COR-L47 (cell line): ENCODE measurements at regions not wholly inside any gene's neighbourhood (a gene's known extent, or its start where the extent isn't known, plus 50 kb on each side); places are given as distances from the start of the nearest gene placed in this dataset.
A peak's percentile ranks its signal among the peaks of the same experiment; 100 is the strongest.
"Not testable (repeated sequence)": the region's sequence is repeated elsewhere in the genome, so short reads cannot be mapped to it uniquely, and the experiment has no call there.

Experiments
- DNase-seq: peaks from one replicate; lab custom pipeline; 2025; lab: John Stamatoyannopoulos, UW

- DNase-seq, result not testable (repeated sequence)
These were observed 63.3 kb upstream of the CEP78 start for GRCh38 chr9:78172610-78173009.

- DNase-seq, result no peak
These were observed 64.2 kb upstream of the CEP78 start for GRCh38 chr9:78171651-78172050.

- no peak for DNase-seq
These were observed 66.8 kb upstream of the CEP78 start for GRCh38 chr9:78169125-78169524.

GRCh38 chr9:78167356-78167755 is 68.5 kb upstream of the CEP78 start:
- peak; percentile 29 for DNase-seq

- DNase-seq, result no peak
These were observed 72.0 kb upstream of the CEP78 start for GRCh38 chr9:78163834-78164233.

- DNase-seq, result no peak
These were observed 77.6 kb upstream of the CEP78 start for GRCh38 chr9:78158286-78158685.

GRCh38 chr9:78150983-78151356 is 84.9 kb upstream of the CEP78 start:
- no peak for DNase-seq

- DNase-seq, result no peak
These were observed 85.4 kb upstream of the CEP78 start for GRCh38 chr9:78150312-78150982.

GRCh38 chr9:78149702-78150291 is 86.1 kb upstream of the CEP78 start:
- no peak for DNase-seq

- no peak for DNase-seq
These were observed 89.6 kb upstream of the CEP78 start for GRCh38 chr9:78146241-78146640.

- no peak for DNase-seq
These were observed 91.1 kb upstream of the CEP78 start for GRCh38 chr9:78144663-78145377.

- DNase-seq, result no peak
These were observed 91.9 kb upstream of the CEP78 start for GRCh38 chr9:78144008-78144381.

- no peak for DNase-seq
These were observed 92.4 kb upstream of the CEP78 start for GRCh38 chr9:78143281-78144007.

GRCh38 chr9:78142264-78142663 is 93.6 kb upstream of the CEP78 start:
- DNase-seq, result not testable (repeated sequence)

GRCh38 chr9:78133751-78134150 is 102.1 kb upstream of the CEP78 start:
- no peak for DNase-seq

GRCh38 chr9:78132701-78133058 is 101.1 kb upstream of the GNAQ start:
- no peak for DNase-seq

- no peak for DNase-seq
These were observed 100.5 kb upstream of the GNAQ start for GRCh38 chr9:78131969-78132700.

GRCh38 chr9:78130853-78131252 is 99.2 kb upstream of the GNAQ start:
- no peak for DNase-seq

- peak; percentile 29 for DNase-seq
These were observed 98.4 kb upstream of the GNAQ start for GRCh38 chr9:78130004-78130403.

GRCh38 chr9:78127279-78128225 is 95.9 kb upstream of the GNAQ start:
- DNase-seq, result no peak

GRCh38 chr9:78123808-78124207 is 92.2 kb upstream of the GNAQ start:
- no peak for DNase-seq
